K562 (cell line): ENCODE measurements at regions not wholly inside any gene's neighbourhood (a gene's known extent, or its start where the extent isn't known, plus 50 kb on each side); places are given as distances from the start of the nearest gene placed in this dataset.

Source experiments
- ATAC-seq: fragments of 200-7000 bp; cut with Tn5 transposase; 3 replicates; pipeline ENCODE4 v1.9.1; 2020; ENCODE audit warnings: moderate library complexity
- BruUV-seq: library from RNA; stranded (reverse); fragments of 400-500 nt; replicated peaks from 2 replicates; lab custom pipeline; 2021; lab: Mats Ljungman, UMichigan
- CTCF ChIA-PET: fragments of 300-600 bp; formaldehyde crosslinking; extraction: SDS; loops from one replicate; lab custom pipeline; 2021; ENCODE audit warnings: low intra/inter-chr PET ratio; lab: Yijun Ruan, JAX
- POLR2A ChIA-PET: fragments of 300-600, 350-650 bp; sonication (Branson Sonifier 250); formaldehyde crosslinking; extraction: SDS; loops from one replicate; lab custom pipeline; 2021; ENCODE audit warnings: antibody characterized with exemption, inconsistent platforms; lab: Yijun Ruan, JAX
- DNase-seq, 4 experiments: peaks; one replicate each; pipeline versions ENCODE4 v3.0.0 to v3.0.0-alpha.2; 2011 to 2018; ENCODE audit warnings: low spot score in 3 of 4, mixed read lengths in 3 of 4; ENCODE audit errors: extremely low read depth in 1 of 4
- FAIRE-seq: peaks from 2 replicates; lab custom pipeline; 2011; peaks lifted over from hg19 to GRCh38; lab: Jason Lieb, UNC
- H2AFZ ChIP-seq: 2 replicates; pipeline ENCODE4 v1.6.0; 2011; ENCODE audit warnings: low read depth, low read length, control low read depth, inconsistent platforms
- H3K27ac ChIP-seq: fragments of 200-600 bp; 3 replicates; pipeline ENCODE4 v1.8.0; 2011; ENCODE audit warnings: low read depth, mild to moderate bottlenecking, control low read depth, inconsistent platforms, low read length, moderate library complexity, mixed read lengths; ENCODE audit errors: extremely low read depth
- H3K27me3 ChIP-seq, 2 experiments: fragments of 300-600 bp in 1 of 2; 2 replicates in 1 of 2; 3 replicates in 1 of 2; pipeline versions ENCODE4 v1.6.0 to v1.8.0; 2011; ENCODE audit warnings: inconsistent platforms in 2 of 2, low read length in 2 of 2, mild to moderate bottlenecking in 1 of 2, mixed read lengths in 1 of 2, moderate library complexity in 1 of 2; ENCODE audit not compliant: control insufficient read depth in 2 of 2, insufficient read depth in 2 of 2
- H3K36me3 ChIP-seq: fragments of 300-600 bp; 3 replicates; pipeline ENCODE4 v1.8.0; 2011; ENCODE audit warnings: mild to moderate bottlenecking, low read length, inconsistent platforms; ENCODE audit not compliant: control insufficient read depth, insufficient read depth
- H3K4me1 ChIP-seq, 2 experiments: fragments of 200-600 bp in 1 of 2; replicated peaks in 1 of 2; 2 replicates in 1 of 2; 3 replicates in 1 of 2; pipeline versions ENCODE4 v1.5.1 to v1.8.0; 2011; ENCODE audit warnings: inconsistent platforms in 2 of 2, low read length in 2 of 2, mild to moderate bottlenecking in 1 of 2, mixed read lengths in 1 of 2, moderate library complexity in 1 of 2; ENCODE audit not compliant: control insufficient read depth in 2 of 2, insufficient read depth in 2 of 2
- H3K4me2 ChIP-seq: 2 replicates; pipeline ENCODE4 v1.6.1; 2011; ENCODE audit warnings: low read length, control low read depth, inconsistent platforms, mixed read lengths; ENCODE audit not compliant: insufficient read depth
- H3K4me3 ChIP-seq: fragments of 200-600 bp; sonication (generic), shearing (Covaris generic); 2 replicates; pipeline ENCODE4 v1.5.1; 2016; ENCODE audit warnings: control low read depth, inconsistent platforms
- H3K79me2 ChIP-seq: fragments of 200-600 bp; 3 replicates; pipeline ENCODE4 v1.8.0; 2011; ENCODE audit warnings: low read length, inconsistent platforms; ENCODE audit not compliant: control insufficient read depth, insufficient read depth
- H3K9ac ChIP-seq, 2 experiments: 2 replicates each; pipeline versions ENCODE4 v1.6.0 to v1.6.1; 2011; ENCODE audit warnings: low read depth in 2 of 2, low read length in 2 of 2, control low read depth in 1 of 2, inconsistent platforms in 1 of 2, mild to moderate bottlenecking in 1 of 2, mixed read lengths in 1 of 2; ENCODE audit not compliant: insufficient read depth in 1 of 2
- H3K9me1 ChIP-seq: one replicate; pipeline ENCODE4 v1.6.0; 2011; ENCODE audit warnings: inconsistent platforms, mild to moderate bottlenecking, low read length, moderate library complexity; ENCODE audit not compliant: control insufficient read depth, insufficient read depth
- H3K9me3 ChIP-seq: replicated peaks from 2 replicates; pipeline ENCODE4 v1.5.1; 2011; ENCODE audit warnings: low read depth, low read length, inconsistent platforms; ENCODE audit not compliant: control insufficient read depth, insufficient read depth
- H4K20me1 ChIP-seq: replicated peaks from 2 replicates; pipeline ENCODE4 v1.6.1; 2011; ENCODE audit warnings: low read length, inconsistent platforms, mixed read lengths; ENCODE audit not compliant: control insufficient read depth, insufficient read depth
- GABPA ChIP-seq: fragments of 200-800 bp; sonication (Bioruptor generic); conservative IDR thresholded peaks from 2 replicates; pipeline ENCODE4 v1.6.1; 2016; ENCODE audit warnings: low read depth, missing genetic modification characterization, missing compliant biosample characterization
- HDAC8 ChIP-seq: fragments of 450-650 bp; IDR thresholded peaks from 2 replicates; pipeline ENCODE4 v1.6.1; 2016; ENCODE audit warnings: mild to moderate bottlenecking, missing genetic modification characterization, moderate library complexity, missing compliant biosample characterization
- KLF6 ChIP-seq: fragments of 250-450 bp; sonication (Bioruptor Pico); IDR thresholded peaks from 2 replicates; pipeline ENCODE4 v1.4.0; 2020; ENCODE audit warnings: mild to moderate bottlenecking, moderate library complexity, borderline replicate concordance
- TRIM24 ChIP-seq, 2 experiments: fragments of 450-650 bp; IDR thresholded peaks; 2 replicates each; pipeline ENCODE4 v1.6.1; 2016
- WHSC1 ChIP-seq: IDR thresholded peaks from one replicate; pipeline ENCODE4 v1.6.1; 2012; ENCODE audit warnings: low read length, control low read depth, inconsistent platforms
- ZNF184 ChIP-seq: sonication (generic); formaldehyde crosslinking; IDR thresholded peaks from 2 replicates; pipeline ENCODE4 v1.5.0; 2020; ENCODE audit warnings: missing genetic modification reagents
- in situ Hi-C: fragments of 300-500 bp; cut with MboI; formaldehyde crosslinking; loops from 4 replicates; pipeline ENCODE4 v1.15.0; 2018; ENCODE audit warnings: inconsistent platforms, mixed read lengths
- intact Hi-C: fragments of 100-400 bp; cut with micrococcal nuclease; formaldehyde crosslinking; loops from 2 replicates; pipeline ENCODE4 v1.14.2; 2022
- TF ChIP-seq, protein P1 (sequence below): conservative IDR thresholded peaks from 2 replicates; pipeline ENCODE4 v1.6.1; 2011; ENCODE audit warnings: low read depth, mild to moderate bottlenecking, low read length; ENCODE audit not compliant: control insufficient read depth
- TF ChIP-seq, protein P2 (sequence below): fragments of 250-450 bp; sonication (Bioruptor Pico); IDR thresholded peaks from 2 replicates; pipeline ENCODE4 v1.8.0; 2021; ENCODE audit warnings: moderate library complexity, mild to moderate bottlenecking, inconsistent platforms

DNA sequence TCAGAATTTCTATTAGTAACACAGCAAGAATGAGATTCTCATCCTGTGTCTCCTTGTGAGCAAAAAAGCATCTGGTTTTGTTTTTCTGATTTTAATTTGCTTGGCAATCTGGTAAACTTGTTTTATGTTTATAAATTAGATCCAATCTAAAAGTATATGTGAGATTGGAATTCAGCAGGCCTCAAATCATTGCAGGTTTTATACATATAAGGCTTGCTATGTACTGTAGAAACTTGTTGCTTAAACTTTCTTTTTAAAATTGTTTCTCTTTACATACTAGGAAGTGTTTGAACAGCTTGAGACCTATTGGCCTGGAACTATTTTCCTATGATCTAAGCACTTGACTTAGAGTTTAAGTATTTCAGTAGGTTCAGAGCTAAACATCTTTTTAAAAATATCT lies 1037.8 kb downstream of the NR2F1-AS1 start:
- Histone ChIP-seq H3K9ac (no peak overlapping the region), H4K20me1 (no peaks in the 10 kb centered on the region), H3K36me3 (no peaks in the 10 kb centered on the region), H3K9me3 (no peaks in the 10 kb centered on the region), H3K4me2 (no peak overlapping the region), H3K27ac (no peak overlapping the region), H3K4me3 (no peak overlapping the region), H3K4me1 (no peaks in the 10 kb centered on the region), H3K27me3 (no peaks in the 10 kb centered on the region), H3K9me1 (no peaks in the 10 kb centered on the region), H3K79me2 (no peaks in the 10 kb centered on the region), H2AFZ (no peak overlapping the region)
- TF ChIP-seq, protein P1, sequence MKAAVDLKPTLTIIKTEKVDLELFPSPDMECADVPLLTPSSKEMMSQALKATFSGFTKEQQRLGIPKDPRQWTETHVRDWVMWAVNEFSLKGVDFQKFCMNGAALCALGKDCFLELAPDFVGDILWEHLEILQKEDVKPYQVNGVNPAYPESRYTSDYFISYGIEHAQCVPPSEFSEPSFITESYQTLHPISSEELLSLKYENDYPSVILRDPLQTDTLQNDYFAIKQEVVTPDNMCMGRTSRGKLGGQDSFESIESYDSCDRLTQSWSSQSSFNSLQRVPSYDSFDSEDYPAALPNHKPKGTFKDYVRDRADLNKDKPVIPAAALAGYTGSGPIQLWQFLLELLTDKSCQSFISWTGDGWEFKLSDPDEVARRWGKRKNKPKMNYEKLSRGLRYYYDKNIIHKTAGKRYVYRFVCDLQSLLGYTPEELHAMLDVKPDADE, result no peak
- TF ChIP-seq WHSC1, result no peak
- no peak for TF ChIP-seq GABPA
- no peak for TF ChIP-seq KLF6 (CRISPR knock-in tag)
- TF ChIP-seq, protein P2, sequence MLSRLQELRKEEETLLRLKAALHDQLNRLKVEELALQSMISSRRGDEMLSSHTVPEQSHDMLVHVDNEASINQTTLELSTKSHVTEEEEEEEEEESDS, result no peak
- TF ChIP-seq HDAC8, result no peak
- TF ChIP-seq ZNF184 (CRISPR knock-in tag), result no peak
- no peak for TF ChIP-seq TRIM24 (IDR thresholded peaks at IDR 0.05)
- FAIRE-seq (no peak), ATAC-seq (no peak), DNase-seq (no peak)
- ChIA-PET CTCF (no interaction called here), POLR2A (no interaction called here)
- no TSS peak for BruUV-seq
- intact Hi-C loops (no loop called here), in situ Hi-C loops (no loop called here)
